Esophagus muscularis mucosa (tissue), 4 donors: ENCODE measurements at regions not wholly inside any gene's neighbourhood (a gene's known extent, or its start where the extent isn't known, plus 50 kb on each side); places are given as distances from the start of the nearest gene placed in this dataset.

Source experiments
- DNase-seq: peaks from one replicate; pipeline ENCODE4 v3.0.0-alpha.2; 2017; ENCODE audit errors: extremely low spot score
- H3K27ac ChIP-seq, 4 donors: fragments of 200-600 bp; sonication (generic); replicated peaks in 1 of 4; 1 replicate in 3 of 4; 2 replicates in 1 of 4; pipeline ENCODE4 v1.5.1; 2016 to 2019; ENCODE audit warnings: mild to moderate bottlenecking in 1 of 4
- H3K27me3 ChIP-seq, 4 donors: fragments of 200-600 bp; sonication (generic); one replicate each; pipeline versions ENCODE4 v1.5.1 to v1.6.0; 2016 to 2019
- H3K36me3 ChIP-seq, 4 donors: fragments of 200-600 bp; sonication (generic); one replicate each; pipeline ENCODE4 v1.5.1; 2016 to 2019
- H3K4me1 ChIP-seq, 4 donors: fragments of 200-600 bp; sonication (generic); one replicate each; pipeline ENCODE4 v1.5.1; 2016 to 2019
- H3K4me3 ChIP-seq, 4 donors: fragments of 200-600 bp; sonication (generic); 1 replicate in 2 of 4; 2 replicates in 2 of 4; pipeline ENCODE4 v1.5.1; 2016 to 2019; ENCODE audit warnings: mild to moderate bottlenecking in 4 of 4, moderate library complexity in 1 of 4
- H3K9me3 ChIP-seq, 4 donors: fragments of 200-600 bp; sonication (generic); 1 replicate in 3 of 4; 2 replicates in 1 of 4; pipeline ENCODE4 v1.5.1; 2016 to 2019
- EP300 ChIP-seq: sonication (generic); formaldehyde crosslinking; IDR thresholded peaks from one replicate; pipeline ENCODE4 v1.6.1; 2017; ENCODE audit warnings: antibody characterized with exemption
- POLR2A ChIP-seq: fragments of 450-650 bp; IDR thresholded peaks from one replicate; pipeline ENCODE4 v1.6.1; 2017; ENCODE audit warnings: antibody characterized with exemption, moderate library complexity, mild to moderate bottlenecking, low read depth
- POLR2AphosphoS5 ChIP-seq, 2 donors: sonication (generic); formaldehyde crosslinking; IDR thresholded peaks; one replicate each; pipeline ENCODE4 v1.6.1; 2017; ENCODE audit warnings: antibody characterized with exemption in 2 of 2
- WGBS: methylation state at CpG from one replicate; pipeline ENCODE4 v1.1.5; 2018; 5-methylcytosine and 5-hydroxymethylcytosine counted together
- intact Hi-C: fragments of 100-400 bp; cut with DNase I; formaldehyde crosslinking; loops from one replicate; pipeline ENCODE4 v1.15.1; 2023
- TF ChIP-seq, protein P1 (sequence below), 3 experiments: fragments of 200-600 bp in 2 of 3; fragments of 450-650 bp in 1 of 3; sonication (generic) in 2 of 3; IDR thresholded peaks; one replicate each; pipeline ENCODE4 v1.5.1; 2017 to 2019; ENCODE audit warnings: antibody characterized with exemption in 3 of 3, mild to moderate bottlenecking in 2 of 3, moderate library complexity in 1 of 3

DNA sequence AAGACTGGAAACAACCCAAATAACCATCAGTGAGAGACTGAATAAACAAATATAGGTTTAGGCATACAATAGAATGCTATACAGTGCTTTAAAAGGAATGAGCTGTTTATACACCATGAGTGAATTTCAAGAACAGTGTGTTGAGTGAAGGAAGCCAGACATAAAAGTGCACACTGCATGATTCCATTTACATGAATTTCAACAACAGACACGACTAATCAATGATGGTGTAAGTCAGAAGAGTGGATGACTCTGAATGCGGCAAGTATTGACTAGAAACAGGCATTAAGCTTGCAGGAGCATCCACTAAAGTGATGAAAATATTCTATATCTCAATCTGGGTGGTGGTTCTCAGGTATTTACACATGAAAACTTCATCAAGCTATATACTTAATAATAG, 142.7 kb upstream of the SLC39A10 start:
- Histone ChIP-seq H3K9me3 (no peaks in the 10 kb centered on the region), H3K27me3 (no peaks in the 10 kb centered on the region), H3K27ac (no peak overlapping the region), H3K4me3 (no peak overlapping the region), H3K4me1 (no peaks in the 10 kb centered on the region), H3K36me3 (no peaks in the 10 kb centered on the region)
- TF ChIP-seq, protein P1, sequence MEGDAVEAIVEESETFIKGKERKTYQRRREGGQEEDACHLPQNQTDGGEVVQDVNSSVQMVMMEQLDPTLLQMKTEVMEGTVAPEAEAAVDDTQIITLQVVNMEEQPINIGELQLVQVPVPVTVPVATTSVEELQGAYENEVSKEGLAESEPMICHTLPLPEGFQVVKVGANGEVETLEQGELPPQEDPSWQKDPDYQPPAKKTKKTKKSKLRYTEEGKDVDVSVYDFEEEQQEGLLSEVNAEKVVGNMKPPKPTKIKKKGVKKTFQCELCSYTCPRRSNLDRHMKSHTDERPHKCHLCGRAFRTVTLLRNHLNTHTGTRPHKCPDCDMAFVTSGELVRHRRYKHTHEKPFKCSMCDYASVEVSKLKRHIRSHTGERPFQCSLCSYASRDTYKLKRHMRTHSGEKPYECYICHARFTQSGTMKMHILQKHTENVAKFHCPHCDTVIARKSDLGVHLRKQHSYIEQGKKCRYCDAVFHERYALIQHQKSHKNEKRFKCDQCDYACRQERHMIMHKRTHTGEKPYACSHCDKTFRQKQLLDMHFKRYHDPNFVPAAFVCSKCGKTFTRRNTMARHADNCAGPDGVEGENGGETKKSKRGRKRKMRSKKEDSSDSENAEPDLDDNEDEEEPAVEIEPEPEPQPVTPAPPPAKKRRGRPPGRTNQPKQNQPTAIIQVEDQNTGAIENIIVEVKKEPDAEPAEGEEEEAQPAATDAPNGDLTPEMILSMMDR (IDR thresholded peaks at IDR 0.05) = no peak
- TF ChIP-seq POLR2A (no peak), POLR2AphosphoS5 (IDR thresholded peaks at IDR 0.05) (no peak), EP300 (no peak)
- WGBS = 52% methylated on average over 2 of the region's 2 CpGs
- DNase-seq = no peak
- intact Hi-C loops = no loop called here

DNA sequence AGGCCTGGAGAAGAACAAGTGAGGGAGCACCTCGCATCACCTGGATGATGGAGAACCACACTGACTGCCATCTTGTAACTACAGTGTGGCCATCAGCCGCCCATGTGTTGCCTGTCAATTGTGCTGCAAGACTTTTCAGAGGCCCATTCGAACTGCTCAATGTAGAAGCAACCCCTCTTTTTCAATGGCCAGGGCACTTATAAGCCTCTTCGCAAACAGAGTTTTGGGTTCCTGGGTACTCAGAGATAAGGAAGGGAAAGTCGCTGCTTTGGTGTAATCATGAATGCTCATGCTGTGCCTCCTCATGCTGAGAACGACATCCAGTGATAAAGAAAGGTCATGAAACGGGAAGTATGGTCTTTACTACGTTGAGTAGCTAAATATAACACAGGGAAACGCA, 143.9 kb upstream of the SLC39A10 start:
- H3K9me3 ChIP-seq = no peaks in the 10 kb centered on the region

DNA sequence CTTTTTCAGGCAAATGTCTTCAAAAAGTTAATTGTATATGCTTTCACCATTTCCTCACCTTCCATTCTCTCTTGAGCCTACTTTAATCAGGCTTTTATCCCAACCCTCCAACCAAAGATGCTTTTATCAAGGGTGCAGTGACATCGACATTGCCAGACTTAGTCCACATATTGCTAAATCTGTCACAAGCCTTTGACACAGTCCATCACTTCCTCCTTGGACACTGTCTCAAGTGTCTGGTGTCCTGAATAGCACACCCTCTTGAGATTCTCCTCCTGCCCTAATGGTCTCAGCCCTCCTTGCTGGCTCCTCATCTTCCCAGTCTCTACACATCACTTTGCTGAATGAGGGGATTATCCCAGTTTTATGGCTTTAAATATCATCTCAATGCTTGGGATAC, 147.5 kb upstream of the SLC39A10 start:
- TF ChIP-seq POLR2AphosphoS5 (IDR thresholded peaks at IDR 0.05) (no peak), POLR2A (no peak), EP300 (no peak)
- TF ChIP-seq, protein P1 (IDR thresholded peaks at IDR 0.05) = no peak
- DNase-seq = no peak
- intact Hi-C loops = no loop called here
- H3K4me1 ChIP-seq = no peaks in the 10 kb centered on the region
- no peak overlapping the region for H3K27ac ChIP-seq
- H3K4me3 ChIP-seq = no peak overlapping the region
- H3K9me3 ChIP-seq = peaks cover 0 to 7% (median 0%) of the 10 kb centered on the region in 4 donors
- WGBS = 92% methylated on average over 1 of the region's 1 CpG
- H3K36me3 ChIP-seq = no peaks in the 10 kb centered on the region
- H3K27me3 ChIP-seq = no peaks in the 10 kb centered on the region

More for the DNA sequence above, 143.9 kb upstream of the SLC39A10 start:
- intact Hi-C loops = no loop called here
- no peak overlapping the region for H3K27ac ChIP-seq
- no peaks in the 10 kb centered on the region for H3K36me3 ChIP-seq
- 76% methylated on average over 8 of the region's 9 CpGs for WGBS
- no peak overlapping the region for H3K4me3 ChIP-seq
- H3K27me3 ChIP-seq = no peaks in the 10 kb centered on the region
- DNase-seq = no peak
- H3K4me1 ChIP-seq = no peaks in the 10 kb centered on the region
- TF ChIP-seq POLR2AphosphoS5 (IDR thresholded peaks at IDR 0.05) = no peak
- no peak for TF ChIP-seq POLR2A
- TF ChIP-seq EP300 = no peak
- TF ChIP-seq, protein P1 (IDR thresholded peaks at IDR 0.05) = no peak

- no peak overlapping the region for H3K4me3 ChIP-seq
- TF ChIP-seq, protein P1 (IDR thresholded peaks at IDR 0.05) = no peak
- TF ChIP-seq POLR2A = no peak
- no peak for TF ChIP-seq EP300
- no peak for TF ChIP-seq POLR2AphosphoS5 (IDR thresholded peaks at IDR 0.05)
- no peak for DNase-seq
- WGBS = 95% methylated on average over 1 of the region's 1 CpG
- H3K36me3 ChIP-seq = no peaks in the 10 kb centered on the region
- H3K27me3 ChIP-seq = no peaks in the 10 kb centered on the region
- no peaks in the 10 kb centered on the region for H3K4me1 ChIP-seq
- intact Hi-C loops = no loop called here
- no peak overlapping the region for H3K27ac ChIP-seq
- peaks cover 0 to 7% (median 0%) of the 10 kb centered on the region in 4 donors for H3K9me3 ChIP-seq
Measured at GRCh38 chr2:195508139-195508455, 148.9 kb upstream of the SLC39A10 start.

DNA sequence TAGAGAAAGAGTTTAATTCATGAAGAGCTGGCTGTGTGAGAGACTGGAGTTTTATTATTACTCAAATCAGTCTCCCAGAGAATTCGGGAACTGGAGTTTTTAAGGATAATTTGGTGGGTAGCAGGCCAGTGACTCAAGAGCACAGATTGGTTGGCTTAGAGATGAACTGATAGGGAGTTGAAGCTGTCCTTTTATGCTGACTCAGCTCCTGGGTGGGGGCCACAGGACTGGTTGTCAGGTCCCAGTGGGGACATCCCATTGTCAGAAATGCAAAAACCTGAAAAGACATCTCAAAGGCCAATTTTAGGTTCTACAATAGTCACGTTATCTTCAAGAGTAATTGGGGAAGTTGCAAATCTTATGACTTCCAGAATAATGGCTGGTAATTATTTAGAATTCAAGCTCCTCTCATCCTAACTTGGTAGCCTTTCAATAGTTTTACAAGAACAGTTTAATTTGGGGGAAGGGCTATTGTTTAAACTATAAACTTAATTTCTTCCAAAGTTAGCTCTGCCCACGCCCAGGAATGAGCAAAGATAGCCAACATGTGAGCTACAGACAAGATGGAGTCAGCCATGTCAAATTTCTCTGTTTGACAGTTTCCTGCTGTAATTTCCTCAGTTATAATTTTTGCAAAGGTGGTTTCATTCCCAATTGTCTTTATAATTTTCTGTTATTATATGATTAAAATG, 149.4 kb upstream of the SLC39A10 start:
- no peaks in the 10 kb centered on the region for H3K36me3 ChIP-seq
- peaks cover 0 to 7% (median 0%) of the 10 kb centered on the region in 4 donors for H3K9me3 ChIP-seq
- intact Hi-C loops = no loop called here
- no peak for TF ChIP-seq POLR2A
- TF ChIP-seq, protein P1 (IDR thresholded peaks at IDR 0.05) = no peak
- no peak for TF ChIP-seq EP300
- TF ChIP-seq POLR2AphosphoS5 (IDR thresholded peaks at IDR 0.05) = no peak
- no peaks in the 10 kb centered on the region for H3K4me1 ChIP-seq
- H3K27me3 ChIP-seq = no peaks in the 10 kb centered on the region
- DNase-seq = no peak
- 83% methylated on average over 3 of the region's 3 CpGs for WGBS
- no peak overlapping the region for H3K27ac ChIP-seq
- H3K4me3 ChIP-seq = no peak overlapping the region
